ENCODE measurements at regions not wholly inside any gene's neighbourhood (a gene's known extent, or its start where the extent isn't known, plus 50 kb on each side); places are given as distances from the start of the nearest gene placed in this dataset.
"Not testable (repeated sequence)": the region's sequence is repeated elsewhere in the genome, so short reads cannot be mapped to it uniquely, and the experiment has no call there.

DNA sequence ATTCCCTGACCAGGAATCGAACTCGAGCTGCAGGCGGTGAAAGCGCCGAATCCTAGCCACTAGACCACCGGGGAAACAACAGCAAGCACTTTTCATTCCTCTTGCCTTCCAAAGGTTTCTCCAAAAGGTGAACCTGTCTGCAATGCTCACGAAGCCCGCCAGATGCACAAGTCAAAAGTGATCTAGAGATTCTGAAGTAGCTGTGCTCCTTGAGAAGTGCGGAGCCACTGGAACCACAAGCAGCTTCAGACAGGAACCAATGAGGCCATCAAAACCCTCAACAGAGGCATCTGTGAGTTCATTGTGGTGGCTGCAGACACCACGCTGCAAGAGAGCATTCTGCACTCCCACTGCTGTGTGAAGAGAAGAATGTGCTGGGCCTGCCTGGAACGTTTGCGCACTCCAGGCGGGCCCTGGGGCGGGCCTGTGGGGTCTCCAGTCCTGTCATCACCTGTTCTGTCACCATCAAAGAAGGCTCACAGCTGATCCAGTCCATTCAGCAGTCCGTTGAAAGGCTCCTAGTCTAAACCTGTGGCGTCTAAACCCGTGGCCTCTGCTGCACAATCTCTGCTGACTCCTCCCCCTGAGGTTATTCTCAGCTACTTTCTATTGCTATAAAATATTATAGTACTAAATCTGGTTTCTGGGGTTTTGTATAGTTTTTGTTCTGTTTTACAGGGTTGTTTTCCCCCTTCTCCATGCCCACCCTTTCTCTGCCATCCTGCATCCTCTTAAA lies 89.5 kb upstream of the FCGR1A start:
- TF ChIP-seq EZH2phosphoT487 (IDR thresholded peaks at IDR 0.05; ENCODE audit: borderline replicate concordance, low read length); EZH2 (IDR thresholded peaks at IDR 0.05; ENCODE audit: low read length, unreplicated experiment): not testable (repeated sequence)
- TF ChIP-seq, protein P1, sequence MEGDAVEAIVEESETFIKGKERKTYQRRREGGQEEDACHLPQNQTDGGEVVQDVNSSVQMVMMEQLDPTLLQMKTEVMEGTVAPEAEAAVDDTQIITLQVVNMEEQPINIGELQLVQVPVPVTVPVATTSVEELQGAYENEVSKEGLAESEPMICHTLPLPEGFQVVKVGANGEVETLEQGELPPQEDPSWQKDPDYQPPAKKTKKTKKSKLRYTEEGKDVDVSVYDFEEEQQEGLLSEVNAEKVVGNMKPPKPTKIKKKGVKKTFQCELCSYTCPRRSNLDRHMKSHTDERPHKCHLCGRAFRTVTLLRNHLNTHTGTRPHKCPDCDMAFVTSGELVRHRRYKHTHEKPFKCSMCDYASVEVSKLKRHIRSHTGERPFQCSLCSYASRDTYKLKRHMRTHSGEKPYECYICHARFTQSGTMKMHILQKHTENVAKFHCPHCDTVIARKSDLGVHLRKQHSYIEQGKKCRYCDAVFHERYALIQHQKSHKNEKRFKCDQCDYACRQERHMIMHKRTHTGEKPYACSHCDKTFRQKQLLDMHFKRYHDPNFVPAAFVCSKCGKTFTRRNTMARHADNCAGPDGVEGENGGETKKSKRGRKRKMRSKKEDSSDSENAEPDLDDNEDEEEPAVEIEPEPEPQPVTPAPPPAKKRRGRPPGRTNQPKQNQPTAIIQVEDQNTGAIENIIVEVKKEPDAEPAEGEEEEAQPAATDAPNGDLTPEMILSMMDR (conservative IDR thresholded peaks at IDR 0.05; ENCODE audit: low read depth, low read length), result not testable (repeated sequence)
